GM19035 (cell line): ENCODE measurements at regions not wholly inside any gene's neighbourhood (a gene's known extent, or its start where the extent isn't known, plus 50 kb on each side); places are given as distances from the start of the nearest gene placed in this dataset.
"Not testable (repeated sequence)": the region's sequence is repeated elsewhere in the genome, so short reads cannot be mapped to it uniquely, and the experiment has no call there.

Experiments
- ATAC-seq: cut with Tn5 transposase; IDR thresholded peaks from one replicate; pipeline ENCODE4 v1.9.1; 2021; ENCODE audit not compliant: unreplicated experiment

DNA sequence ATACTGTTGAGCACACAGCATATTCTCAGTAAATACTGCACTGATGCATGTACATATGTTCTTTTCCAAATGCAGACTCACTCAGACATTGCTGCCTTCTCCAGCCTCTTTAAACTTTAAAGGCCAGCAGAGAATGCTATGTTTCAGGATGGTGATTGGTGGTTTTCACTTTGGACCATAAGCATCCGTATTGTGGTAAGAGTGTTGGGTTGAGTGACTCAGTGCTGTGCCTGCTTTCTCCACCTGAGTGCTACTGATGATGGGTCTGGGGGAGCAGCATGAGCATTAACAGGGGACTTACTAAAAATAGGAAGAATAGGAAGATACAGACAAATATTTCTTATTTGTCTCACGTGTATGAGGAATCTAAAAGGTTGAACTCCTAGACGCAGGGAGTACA lies 56.3 kb upstream of the ZNF92 start:
- ATAC-seq, result no peak

DNA sequence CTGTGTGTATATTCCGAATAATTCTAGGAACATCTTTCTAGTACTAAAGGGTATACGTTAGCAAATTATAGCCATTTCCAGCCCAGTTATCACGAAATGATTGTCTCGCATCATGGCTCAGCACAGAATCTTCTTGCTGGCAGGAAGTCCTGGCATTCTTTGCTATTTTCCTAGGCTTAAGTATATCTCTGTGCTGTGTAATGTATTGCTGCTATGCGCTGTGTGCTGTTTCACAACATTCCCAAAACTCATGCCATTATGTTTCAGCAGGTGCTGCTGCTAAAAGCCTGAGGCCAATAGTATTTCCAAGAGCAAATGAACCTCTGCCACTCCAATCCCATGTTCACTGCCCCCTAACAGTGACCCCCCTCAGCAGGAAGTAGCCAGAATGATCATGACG lies 62.9 kb upstream of the ZNF92 start:
- no peak for ATAC-seq

DNA sequence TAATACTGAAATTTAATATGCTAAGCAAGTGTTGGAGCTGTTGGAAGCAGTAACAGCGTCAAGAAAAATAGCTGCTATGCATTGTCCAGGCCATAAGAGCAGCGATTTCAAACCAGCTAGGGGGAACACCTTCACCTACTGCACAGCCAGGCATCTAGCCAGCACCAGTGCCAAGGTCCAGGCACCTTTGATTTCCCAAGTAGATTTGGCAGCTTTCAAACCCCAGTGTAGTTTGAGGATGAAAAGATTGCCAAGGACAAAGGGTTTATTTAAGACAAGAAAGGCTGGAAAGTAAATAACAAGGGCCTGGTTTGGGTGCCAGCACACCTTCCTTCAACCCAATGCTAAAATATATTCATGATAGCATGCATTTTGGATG lies 65.4 kb upstream of the ZNF92 start:
- no peak for ATAC-seq

DNA sequence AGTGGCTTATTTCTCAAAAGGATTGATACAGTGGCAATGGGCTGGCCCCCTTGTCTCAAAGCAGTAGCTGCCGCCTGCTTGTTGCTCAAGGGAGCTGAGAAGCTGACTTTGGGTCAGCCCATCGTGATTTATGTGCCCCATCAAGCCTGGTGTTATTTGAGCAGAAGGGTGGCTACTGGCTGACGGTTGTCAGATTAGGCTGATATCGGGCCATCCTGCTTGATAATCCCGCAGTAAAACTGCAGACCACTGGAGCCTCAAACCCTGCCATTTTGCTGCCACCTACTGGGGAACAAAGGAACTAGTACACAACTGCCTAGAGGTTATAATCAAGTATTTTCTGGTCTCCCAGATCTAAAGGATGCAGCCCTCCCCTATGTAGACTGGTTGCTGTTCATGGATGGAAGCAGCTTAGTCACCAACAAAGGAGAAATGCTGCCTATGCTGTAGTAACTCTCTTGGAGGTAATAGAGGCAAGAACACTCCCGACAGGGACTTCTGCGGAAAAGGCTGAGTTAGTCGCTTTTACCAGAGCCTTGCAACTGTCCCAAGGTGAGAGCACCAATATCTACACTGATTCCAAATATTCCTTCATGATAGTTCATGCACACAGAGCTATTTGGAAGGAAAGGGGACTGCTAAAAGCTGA lies 65.9 kb upstream of the ZNF92 start:
- peak; percentile 77 for ATAC-seq

DNA sequence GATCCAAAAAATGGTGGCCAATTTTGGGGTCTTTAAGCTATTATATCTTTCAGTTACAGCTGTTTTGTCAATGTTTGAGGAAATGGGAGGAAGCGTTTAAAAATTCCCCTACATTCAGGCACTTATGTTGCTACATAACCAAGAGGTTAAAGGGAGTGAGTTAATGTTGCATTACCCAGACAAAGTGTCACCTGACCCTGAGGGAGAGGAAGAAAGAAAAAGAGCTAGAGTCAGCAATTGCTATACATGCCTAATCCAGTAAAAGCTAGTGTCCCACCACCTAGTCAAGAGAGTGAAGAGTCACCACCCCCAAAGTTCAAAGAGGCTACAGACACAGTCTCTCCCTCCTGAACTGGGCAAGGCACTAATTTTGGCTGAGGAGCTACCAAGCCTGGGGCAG lies 69.5 kb upstream of the ZNF92 start:
- ATAC-seq, result no peak

DNA sequence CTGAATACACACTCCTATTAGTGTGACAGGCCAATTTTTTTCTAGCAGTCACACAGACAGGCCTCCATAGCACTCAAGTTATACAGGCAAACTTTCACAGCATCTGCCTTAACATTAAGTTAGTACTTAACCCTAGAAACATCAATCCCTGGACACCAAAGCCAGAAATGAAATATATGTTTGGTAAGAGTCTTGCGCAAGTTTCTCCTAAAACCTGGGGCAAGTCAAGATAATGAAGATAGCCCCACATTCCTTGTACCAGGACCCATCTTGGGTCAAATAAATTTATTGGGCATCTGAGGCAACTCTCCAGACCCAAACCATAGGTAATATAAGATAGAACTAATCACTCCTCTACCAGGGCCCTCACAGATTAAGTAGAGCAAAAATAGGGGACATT lies 70.8 kb upstream of the ZNF92 start:
- no peak for ATAC-seq

DNA sequence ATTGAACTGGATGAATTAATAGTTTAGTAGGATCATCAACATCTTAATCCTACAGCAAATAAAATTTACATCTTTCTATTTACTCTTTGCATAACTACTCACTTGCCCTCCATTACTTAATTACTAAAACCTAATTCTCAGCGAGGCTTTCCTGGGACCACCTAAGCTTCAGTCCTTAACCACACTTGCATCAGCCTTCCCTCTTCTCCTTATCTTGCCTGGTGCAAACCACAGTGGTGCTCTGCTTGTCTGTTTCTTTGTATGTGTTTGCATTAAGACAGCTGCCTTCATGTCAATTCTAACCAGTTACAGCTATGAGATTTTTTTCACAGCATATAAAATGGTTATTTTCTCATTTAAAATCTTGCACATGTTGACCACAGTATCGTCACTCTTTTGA lies 72.6 kb upstream of the ZNF92 start:
- no peak for ATAC-seq

DNA sequence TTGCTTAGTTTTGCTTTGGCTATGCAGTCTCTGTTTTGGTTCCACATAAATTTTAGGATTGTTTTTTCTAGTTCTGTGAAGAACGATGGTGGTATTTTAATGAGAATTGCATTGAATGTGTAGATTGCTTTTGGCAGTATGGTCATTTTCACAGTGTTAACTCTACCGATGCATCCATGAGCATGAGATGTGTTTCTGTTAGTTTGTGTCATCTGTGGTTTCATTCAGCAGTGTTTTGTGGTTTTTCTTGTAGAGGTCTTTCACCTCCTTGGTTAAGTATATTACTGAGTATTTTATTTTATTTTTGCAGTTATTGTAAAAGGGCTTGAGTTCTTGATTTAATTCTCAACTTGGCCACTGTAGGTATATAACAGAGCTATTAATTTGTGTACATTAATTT lies 78.2 kb upstream of the ZNF92 start:
- ATAC-seq, result no peak

DNA sequence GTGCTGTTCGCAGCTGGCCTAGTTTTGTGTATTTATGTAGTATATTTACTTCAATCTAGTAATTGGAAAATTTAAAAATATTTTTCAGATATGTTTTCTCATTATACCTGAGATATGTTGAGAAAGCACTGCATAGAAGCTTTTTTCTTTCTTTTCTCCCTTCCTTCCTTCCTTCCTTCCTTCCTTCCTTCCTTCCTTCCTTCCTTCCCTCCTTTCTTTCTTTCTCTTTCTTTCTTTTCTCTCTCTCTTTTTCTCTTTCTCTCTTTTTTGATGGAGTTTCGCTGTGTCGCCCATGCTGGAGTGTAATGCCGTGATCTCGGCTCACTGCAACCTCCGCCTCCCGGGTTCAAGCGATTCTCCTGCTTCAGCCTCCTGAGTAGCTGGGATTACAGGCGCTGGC lies 83.3 kb upstream of the ZNF92 start:
- not testable (repeated sequence) for ATAC-seq

DNA sequence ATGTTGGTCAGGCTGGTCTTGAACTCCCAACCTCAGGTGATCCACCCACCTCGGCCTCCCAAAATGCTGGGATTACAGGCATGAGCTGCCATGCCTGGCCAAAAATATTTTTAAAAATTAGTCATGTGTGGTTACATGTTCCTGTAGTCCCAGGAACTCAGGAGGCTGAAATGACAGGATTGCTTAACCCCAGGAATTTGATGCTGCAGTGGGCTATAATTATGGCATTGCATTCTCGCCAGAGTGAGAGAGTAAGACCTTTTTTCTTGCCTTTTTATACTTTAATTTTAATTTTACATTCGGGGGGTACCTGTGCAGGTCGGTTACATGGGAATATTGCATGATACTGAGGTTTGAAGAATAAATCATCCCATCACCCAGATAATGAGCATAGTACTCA lies 86.6 kb upstream of the ZNF92 start:
- ATAC-seq, result no peak

DNA sequence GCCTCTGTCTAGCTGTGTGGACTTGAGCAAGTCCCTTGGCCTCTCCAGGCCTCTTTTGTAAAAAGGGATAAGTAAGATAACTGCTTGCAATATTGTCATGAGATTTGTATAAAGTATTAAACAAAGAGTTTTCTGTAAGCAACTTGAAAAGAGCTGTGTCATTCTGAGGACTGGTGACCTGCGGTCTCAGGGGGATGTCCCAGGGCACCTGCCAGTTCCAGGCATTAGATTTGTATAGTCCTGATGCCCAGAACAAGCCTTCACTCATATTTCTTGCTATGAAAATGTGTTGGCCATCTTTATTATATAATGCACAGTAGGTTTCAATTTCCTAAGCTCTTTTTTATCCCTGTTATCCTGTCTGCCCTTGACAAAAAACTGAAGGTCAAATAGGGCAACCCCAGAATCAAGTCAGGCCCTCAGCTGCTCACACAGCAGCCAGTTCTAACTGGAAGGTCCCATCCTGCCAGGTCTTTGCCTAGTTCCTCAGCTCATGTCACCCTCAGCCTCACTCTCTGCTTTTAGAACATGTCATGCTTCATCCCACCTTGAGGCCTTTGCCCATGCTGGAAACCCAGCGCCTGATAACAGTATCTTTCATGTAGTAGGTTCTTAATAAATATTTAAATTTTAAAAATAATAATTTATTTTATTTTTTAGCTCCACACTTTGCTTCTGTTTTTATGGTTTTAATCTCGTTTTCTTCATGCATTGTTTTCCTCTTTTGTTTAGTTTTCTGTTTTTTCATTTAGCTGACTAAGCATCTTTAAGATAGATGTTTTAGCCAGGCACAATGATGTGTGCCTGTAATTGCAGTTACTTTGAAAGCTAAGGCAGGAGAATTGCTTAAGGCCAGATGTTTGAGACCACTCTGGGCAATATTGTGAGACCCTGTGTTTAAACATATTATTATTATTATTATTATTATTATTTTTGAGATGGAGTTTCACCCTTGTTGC lies 87.5 kb upstream of the ZNF92 start:
- no peak for ATAC-seq

DNA sequence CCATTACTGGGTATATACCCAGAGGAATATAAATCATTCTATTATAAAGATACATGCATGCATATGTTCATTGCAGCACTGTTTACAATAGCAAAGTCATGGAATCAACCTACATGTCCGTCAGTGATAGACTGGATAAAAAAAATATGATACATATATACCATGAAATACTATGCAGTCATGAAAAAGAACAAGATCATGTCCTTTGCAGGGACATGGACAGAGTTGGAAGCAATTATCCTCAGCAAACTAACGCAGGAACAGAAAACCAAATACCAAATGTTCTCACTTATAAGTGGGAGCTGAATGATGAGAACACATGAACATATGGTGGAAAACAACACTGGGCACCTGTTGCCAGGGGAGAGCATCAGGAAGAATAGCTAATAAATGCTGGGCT lies 88.4 kb upstream of the ZNF92 start:
- ATAC-seq, result not testable (repeated sequence)

DNA sequence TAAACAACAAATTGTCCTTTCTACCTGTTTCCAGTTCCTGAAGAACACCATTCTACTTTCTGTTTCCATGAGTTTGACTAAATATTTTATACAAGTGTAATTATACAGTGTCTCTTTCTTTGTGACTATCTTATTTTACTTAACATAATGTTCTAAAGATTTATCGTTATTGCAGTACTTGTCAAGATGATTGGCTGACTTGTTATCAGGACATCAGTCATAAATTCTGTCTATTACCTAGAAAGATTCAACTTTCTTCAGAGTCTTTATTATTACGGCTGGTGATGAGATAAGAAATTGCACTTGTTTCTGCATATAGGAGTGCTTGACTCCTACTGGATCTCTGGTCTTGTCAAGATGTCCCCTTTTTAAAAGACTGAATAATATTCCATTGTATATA lies 93.9 kb upstream of the ZNF92 start:
- no peak for ATAC-seq

DNA sequence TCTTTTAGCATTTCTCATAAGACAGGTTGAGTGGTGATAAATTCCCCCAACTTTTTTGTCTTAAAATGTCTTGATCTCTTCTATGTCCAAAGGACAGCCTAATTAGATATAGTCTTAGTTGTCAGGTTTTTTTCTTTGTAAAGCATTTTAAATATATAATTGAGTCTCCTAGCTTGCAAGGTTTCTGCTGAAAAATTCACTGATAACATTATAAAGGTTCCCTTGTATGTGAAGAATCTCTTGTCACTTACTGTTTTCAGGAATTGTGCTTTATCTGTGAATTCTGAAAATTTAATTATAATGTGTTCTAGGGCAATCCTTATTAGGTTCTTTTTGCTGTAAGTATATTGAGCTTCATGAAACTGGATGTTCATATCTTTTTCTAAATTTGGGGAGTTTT lies 96.8 kb upstream of the ZNF92 start:
- ATAC-seq, result no peak

DNA sequence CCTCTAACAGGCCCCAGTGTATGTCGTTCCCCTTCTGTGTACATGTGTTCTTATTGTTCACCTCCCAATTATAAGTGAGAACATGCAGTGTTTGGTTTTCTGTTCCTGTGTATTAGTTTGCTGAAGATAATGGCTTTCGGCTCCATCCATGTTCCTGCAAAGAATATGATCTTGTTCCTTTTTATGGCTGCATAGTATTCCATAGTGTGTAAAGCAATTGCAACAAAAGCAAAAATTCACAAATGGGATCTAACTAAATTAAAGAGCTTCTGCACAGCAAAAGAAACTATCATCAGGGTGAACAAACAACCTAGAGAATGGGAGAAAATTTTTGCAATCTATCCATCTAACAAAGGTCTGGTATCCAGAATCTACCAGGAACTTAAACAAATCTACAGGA lies 102.2 kb upstream of the ZNF92 start:
- ATAC-seq, result not testable (repeated sequence)

DNA sequence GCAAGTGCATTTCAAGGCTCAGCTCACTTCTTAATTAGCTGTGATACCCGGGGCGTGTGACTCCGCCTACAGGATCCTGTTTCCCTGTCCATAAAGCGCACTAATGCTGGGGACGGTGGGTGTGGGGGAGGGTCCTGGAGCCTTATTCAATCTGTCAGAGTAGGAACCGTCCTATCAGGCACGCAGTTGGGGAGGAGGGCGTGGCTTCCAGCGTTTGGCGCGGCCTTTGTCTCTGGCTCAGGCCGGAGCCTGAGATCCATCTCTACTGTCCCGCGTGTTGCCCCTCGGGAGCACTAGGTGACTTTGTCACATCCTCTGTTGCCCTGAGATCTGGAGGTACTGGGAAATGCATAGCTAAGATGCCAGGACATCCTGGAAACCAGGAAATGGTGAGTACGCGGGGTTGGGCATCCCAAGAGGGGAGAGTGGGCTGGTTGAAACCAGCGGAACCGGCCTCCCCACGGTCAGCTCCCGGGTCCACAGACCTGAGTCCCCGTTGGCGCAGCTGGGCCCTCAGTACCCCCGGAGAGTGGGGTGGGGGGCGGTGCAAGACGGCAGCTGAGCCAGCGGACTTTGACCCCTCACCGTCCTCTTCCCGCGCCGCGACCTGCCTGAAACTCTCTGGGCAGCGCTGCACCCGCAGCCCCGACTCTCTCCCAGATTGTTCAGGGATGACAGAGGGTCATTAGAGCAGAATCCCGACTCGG lies 104.4 kb upstream of the ZNF92 start:
- peak; percentile 90 for ATAC-seq

DNA sequence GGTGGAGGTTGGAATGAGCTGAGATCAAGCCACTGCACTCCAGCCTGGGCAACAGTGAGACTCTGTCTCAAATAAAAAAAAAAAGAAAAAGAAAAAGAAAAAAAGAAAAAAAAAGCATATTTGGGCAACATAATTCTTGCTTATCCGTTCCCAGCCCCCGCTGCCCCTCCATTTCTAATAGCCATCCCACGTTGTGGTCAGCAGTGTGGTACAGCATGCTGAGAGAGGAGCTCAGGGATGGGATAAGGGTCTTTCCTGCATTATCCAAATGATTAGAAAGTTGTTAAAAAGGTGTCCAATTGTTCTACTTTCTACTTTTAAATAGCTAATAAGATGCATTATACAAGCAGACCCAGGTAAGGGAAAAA lies 104.9 kb upstream of the ZNF92 start:
- no peak for ATAC-seq

DNA sequence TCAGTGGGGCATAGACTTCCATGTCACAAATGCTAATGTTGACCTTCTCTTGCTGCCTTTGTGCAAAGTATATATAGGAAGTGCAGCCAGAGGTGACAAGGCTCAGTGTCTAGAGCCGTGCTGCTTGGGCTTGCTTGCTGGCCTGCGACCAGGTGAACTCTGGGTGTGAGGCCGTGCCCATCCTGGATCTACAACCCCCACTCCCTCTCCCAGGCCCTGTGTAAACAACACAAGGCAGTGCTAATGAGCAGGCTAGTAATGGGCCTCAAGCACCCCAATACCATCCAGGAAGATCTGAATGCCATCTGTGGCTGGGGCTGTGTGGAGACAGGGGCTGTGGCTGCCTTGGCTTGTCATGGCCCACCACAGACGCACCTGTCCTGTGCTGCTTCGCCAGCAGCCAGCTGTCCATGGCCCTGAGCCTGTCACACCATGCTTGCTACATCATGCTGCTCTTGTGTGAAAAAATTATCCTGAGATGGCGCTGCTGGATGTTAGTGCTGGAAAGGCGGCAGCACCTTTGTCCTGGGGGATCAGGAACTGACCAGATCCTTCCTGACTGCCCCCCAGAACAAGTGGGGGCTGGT lies 107.6 kb upstream of the ZNF92 start:
- no peak for ATAC-seq

DNA sequence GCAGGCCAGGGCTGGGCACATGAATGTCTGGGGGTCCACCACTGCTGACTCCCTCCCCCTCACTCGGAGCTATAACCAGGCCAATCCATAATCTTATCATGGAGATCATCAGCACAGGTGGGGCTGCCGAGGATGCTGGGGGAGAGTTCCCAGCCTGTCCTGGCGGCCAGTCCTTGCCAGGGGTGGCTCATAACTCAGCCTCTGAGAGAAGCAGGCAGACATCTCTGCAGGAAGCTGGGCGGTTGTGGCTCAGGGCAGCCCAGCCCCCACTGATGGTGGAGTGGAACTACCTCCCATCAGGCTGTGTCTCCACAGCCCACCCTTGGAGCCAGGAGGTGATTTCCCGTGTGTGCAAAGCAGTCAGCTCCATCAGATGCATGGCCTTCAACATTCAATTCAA lies 109.4 kb upstream of the ZNF92 start:
- ATAC-seq, result no peak

DNA sequence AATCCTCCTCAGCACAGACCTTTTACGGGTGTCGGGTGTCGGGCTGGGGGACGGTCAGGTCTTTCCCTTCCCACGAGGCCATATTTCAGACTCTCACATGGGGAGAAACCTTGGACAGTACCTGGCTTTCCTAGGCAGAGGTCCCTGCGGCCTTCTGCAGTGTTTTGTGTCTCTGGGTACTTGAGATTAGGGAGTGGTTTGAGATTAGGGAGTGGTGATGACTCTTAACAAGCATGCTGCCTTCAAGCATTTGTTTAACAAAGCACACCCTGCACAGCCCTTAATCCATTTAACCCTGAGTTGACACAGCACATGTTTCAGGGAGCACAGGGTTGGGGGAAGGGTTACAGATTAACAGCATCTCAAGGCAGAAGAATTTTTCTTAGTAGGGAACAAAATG lies 113.0 kb upstream of the ZNF92 start:
- not testable (repeated sequence) for ATAC-seq

DNA sequence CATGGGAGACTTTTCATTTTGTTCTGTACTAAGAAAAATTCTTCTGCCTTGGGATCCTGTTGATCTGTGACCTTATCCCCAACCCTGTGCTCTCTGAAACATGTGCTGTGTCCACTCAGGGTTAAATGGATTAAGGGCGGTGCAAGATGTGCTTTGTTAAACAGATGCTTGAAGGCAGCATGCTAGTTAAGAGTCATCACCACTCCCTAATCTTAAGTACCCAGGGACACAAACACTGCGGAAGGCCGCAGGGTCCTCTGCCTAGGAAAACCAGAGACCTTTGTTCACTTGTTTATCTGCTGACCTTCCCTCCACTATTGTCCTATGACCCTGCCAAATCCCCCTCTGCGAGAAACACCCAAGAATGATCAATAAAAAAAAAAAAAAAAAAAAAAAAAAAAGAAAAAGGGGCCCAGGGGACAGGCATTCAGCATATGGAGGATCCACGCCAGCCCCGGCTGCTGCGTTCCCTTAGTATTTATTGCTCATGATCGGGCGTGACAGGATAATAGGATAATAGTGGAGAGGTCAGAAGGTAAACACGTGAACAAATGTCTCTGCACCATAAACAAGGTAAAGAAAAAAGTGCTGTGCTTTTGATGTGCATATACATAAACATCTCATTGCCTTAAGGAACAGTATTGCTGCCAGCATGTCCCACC lies 113.7 kb upstream of the ZNF92 start:
- not testable (repeated sequence) for ATAC-seq
